ENCODE measurements at regions not wholly inside any gene's neighbourhood (a gene's known extent, or its start where the extent isn't known, plus 50 kb on each side); places are given as distances from the start of the nearest gene placed in this dataset.
A peak's percentile ranks its signal among the peaks of the same experiment; 100 is the strongest.

DNA sequence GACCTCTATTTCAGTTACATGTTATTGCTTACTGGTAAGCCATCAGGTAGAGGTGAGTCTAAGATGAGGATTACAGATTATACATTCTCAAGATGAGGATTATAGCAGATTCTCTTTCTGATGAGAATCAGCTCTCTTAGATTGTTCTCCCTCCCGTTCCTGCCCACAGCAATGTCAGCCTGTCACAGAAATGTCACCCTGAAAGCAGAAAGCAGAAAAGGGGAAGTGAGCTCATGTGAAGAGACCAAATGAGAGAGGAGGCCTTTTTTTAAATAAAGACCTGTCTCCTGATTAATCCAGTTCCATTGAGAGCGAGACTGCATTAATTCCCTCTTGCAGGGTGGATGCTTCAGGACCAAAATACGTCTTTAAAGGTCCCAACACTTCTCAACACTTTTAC, 445.6 kb downstream of the KCTD12 start:
- no peak for DNase-seq

DNA sequence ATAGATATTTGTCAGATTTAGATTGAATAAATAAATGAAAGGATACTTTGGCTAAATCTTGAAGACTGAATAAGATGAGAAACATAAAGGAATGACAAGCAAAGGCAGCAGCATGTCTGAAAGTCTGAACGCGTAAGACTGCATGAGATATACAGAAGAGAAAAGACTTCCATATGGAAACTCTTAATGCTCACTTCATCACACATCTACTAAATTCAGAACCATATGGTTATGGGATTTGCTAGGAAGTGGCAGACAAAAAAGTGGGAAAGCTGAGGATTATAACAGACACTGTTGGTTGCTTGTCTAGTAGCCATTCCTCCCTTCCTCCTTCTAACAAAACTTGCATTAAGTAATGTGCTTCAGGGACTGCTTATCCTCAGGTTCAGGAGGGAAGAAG, 446.7 kb downstream of the KCTD12 start:
- DNase-seq: peak; percentile 74 to 75

- DNase-seq: no peak
These were observed 448.2 kb downstream of the KCTD12 start for GRCh38 chr13:76438050-76438449.

GRCh38 chr13:76425935-76426334, 460.3 kb downstream of the KCTD12 start:
- DNase-seq: peak; percentile 58 to 65

DNA sequence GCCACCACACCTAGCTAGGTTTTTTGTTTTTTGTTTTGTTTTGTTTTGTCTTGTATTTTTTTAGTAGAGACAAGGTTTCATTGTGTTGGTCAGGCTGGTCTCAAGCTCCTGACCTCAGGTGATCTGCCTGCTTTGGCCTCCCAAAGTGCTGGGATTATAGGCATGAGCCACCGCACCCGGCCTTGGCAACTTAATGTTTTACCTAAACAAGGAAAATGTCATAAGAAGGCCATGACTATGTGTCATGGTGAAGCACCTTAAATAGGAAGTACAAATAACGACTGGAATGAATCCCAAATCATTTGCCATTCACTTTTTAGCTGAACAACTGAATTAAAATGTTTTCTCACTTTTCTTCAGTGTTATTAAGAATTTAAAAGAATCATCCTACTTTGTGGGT, 465.2 kb downstream of the KCTD12 start:
- no peak for DNase-seq

- no peak for DNase-seq
These were observed 467.8 kb downstream of the KCTD12 start for GRCh38 chr13:76418404-76418803.

DNA sequence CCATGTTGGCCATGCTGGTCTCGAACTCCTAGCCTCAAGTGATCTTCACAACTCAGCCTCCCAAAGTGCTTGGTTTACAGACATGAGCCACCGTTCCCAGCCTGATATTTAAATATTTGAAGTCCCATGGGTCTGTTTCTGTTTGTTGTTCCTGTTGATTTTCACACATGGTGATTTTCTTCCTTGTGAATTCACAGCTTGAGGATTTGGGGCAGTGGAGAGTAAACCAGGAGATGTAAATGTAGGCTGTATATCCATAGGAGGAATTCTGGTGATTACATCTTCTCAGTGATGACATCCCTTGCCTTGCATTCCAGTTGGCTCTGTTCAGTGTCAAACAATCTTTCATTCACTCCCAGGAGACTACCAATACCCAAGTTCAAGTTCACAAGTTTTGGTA, 471.9 kb downstream of the KCTD12 start:
- DNase-seq: no peak

DNA sequence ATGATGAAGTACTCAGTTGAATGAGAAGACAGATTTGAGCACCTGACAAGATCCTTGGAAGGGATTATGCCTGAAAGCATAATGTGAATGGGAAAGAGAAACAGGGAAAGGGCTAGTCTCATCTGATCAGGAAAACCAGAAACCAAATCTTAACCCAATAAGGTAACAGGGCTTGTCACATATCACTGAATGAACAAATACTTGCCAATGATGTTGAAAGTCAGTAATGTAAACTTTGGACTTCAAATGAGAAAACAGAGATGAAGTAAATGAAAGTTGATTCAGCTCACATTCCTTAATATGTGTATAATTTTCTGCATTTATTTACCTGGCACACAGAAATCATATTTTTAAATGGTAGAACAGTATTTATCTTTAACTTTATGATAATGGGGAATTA, 480.0 kb downstream of the KCTD12 start:
- DNase-seq: no peak

DNA sequence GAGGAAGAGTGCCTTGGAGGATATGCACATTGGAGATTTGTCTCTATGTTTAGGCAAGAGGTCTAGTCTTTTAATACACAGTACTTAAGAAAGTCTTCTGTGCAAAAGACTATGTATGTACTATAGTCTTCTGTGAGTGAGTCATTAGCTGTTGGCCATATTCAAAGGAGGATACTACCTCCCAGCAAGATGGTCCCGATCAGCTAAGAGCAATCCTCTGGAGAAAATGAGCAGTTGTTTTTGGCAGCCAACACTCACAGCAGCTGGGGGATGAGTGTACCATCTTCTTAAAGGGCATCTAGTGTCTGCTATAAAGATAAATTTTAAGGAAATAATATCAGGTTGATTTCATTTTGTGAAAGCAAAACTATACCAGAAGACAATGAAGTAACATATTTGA, 487.8 kb downstream of the KCTD12 start:
- DNase-seq: no peak

- DNase-seq: no peak
These were observed 488.8 kb downstream of the KCTD12 start for GRCh38 chr13:76397413-76397812.

DNA sequence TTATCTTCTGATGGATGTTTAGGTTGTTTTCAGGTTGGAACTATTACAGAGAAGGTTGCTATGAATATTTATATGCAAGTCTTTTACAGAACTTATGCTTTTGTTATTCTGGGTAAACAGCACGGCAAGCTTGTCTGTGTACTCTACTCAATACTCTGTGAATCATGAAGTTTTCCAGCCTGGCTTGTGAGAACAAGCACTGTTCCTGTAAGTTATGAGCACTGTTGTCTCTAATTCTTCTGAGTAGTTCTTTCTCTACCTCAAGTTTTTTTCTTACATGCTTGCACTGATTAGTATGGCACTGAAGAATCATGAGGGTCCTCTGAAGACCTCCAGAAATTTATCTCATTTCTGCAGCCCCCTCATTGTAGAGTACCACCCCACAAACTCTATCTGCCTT, 496.9 kb downstream of the KCTD12 start:
- no peak for DNase-seq

DNA sequence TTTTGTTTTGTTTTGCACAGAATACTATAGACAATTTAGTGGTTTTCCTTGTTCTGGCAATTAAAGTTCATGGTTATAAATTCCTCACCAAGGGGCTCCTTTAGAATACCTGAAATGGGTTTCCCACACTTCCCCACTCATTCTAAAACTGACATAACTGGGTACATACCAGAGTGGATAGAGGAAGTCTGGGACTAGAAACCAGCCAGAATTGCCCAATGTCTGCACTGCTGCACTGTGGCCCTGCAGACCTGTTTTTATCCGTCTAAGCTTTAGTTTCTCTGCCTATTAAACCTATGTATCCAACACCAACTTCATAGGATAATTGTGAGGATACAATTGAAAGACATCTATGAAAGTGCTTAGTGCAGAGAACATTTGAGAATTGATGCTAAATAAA, 498.6 kb downstream of the KCTD12 start:
- no peak for DNase-seq

DNA sequence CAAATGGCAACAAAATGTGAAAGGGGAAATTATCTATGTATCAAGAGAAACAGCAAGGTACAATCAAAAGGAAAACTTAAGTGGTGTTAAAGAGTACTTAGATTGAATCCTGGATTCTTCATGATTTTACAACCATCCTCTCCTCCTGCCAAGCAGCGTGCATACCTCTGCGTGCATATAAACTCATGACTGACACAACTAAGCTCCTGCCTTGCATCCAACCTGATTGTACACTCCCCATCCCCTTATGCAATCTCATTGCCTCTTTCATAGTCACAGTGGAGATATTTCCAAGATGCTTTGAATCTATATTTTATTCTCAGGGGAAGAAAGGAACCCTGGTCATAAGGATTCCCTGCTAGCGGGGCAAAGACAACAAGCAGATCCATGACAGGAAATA, 499.9 kb downstream of the KCTD12 start:
- DNase-seq: no peak

GRCh38 chr13:76385586-76385985, 500.6 kb downstream of the KCTD12 start:
- DNase-seq: no peak

DNA sequence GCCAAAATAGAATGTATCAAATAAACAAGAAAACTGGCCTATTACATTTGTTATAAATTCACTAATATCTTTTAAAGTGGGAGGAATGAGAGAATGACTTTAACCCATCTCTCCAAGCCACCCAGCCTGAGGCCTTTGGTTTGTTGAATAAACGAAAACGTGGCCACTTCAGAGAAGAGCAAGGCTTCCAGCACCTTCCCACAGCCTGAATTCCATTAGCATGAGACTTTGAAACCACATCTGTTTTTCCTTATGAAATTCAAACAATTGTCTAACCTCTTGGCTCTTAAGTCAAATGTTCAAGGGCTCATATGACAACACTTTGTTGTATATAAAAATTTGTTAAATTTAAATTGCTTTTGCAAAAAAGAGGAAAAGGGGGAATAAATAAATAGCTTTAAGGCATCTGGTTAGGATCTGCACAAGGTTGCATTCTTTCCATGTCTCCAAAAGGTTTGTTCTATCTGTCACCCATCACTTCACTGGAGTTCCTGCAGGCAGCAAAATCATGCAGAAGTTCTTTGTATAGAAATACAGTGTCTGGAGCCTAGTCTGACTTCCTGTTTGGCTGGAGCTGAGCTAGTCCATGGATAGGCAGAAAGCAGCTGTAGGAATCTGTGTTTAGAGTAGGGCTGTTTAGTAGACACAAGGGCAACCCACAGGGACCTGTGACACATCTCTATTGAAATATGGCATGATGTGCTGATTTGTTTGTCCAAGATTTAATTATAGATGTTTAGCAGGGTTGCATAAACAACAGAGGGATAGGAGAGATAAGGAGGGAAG, 502.3 kb downstream of the KCTD12 start:
- peak; percentile 52 to 63 for DNase-seq

GRCh38 chr13:76380446-76381065, 505.6 kb downstream of the KCTD12 start:
- no peak for DNase-seq

GRCh38 chr13:76379341-76380105, 506.7 kb downstream of the KCTD12 start:
- DNase-seq: no peak

DNA sequence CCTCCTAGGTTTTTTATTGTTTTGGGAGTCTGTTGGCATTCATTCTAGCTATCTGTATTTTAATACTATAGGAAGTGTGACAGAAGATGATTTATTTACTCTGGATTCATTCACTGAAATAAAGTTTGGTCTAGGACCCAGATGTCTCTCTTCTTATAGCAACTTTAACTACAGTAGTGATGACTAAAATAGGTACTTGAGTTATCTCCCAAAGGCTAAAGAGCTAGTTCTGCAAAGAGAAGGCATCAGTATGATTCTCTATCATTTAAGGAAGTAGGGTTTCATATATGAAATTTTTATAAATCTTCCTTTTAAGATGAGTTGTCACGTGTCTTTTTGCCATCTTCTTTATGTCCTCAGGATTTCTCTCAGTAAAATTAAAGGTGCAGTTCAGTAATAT, 507.4 kb downstream of the KCTD12 start:
- no peak for DNase-seq

GRCh38 chr13:76363682-76364289, 522.4 kb downstream of the KCTD12 start:
- no peak for DNase-seq

DNA sequence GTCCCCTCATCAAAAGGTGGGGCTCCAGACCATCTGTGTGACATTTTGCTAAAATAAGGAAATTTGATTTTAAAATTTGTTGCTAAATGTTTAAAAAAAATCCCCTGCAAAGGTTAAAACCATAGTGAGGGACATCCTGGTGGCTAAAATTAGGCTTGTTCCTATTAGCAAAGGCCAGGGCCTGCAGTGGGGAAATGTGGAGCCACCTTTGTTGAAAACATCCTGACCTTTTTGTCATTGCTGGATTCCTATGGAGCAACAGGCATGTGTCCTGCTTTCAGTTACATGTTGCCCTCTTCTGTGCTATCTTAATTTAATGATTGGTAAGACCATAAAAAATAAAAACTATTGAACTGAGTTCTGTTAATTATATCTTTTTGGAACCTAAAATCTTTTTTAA, 524.3 kb downstream of the KCTD12 start:
- no peak for DNase-seq

- DNase-seq: no peak
These were observed 534.5 kb downstream of the KCTD12 start for GRCh38 chr13:76351541-76352229.

DNA sequence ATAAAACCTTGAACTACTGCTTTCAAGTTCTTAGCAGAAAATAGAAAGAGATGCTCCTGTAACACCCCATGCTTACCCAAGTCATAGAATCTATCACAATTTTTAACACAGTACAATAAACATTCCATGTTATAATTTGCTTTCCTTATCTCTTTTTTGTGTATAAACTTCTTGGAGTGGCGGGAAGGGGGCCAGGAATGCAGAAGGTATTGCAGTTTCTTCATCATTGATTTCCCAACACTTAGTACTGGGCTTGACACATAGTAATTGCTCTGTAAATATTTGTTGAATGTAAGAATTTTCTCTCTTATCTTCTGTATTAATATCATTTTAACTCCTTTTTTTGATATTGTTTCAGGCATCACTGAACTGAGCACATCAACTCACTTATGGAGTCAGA, 535.8 kb downstream of the KCTD12 start:
- no peak for DNase-seq
